HCT116 (cell line): ENCODE measurements at regions not wholly inside any gene's neighbourhood (a gene's known extent, or its start where the extent isn't known, plus 50 kb on each side); places are given as distances from the start of the nearest gene placed in this dataset.

Source experiments
- ATAC-seq: fragments of 200-7000 bp; cut with Tn5 transposase; 2 replicates; pipeline ENCODE4 v1.9.1; 2020; ENCODE audit warnings: mild to moderate bottlenecking, moderate library complexity
- BruUV-seq: library from RNA; stranded (reverse); fragments of 400-500 nt; replicated peaks from 2 replicates; lab custom pipeline; 2021; lab: Mats Ljungman, UMichigan
- CTCF ChIA-PET: fragments of 300-600 bp; sonication (Branson Sonifier 250); formaldehyde crosslinking; loops from one replicate; lab custom pipeline; 2021; ENCODE audit warnings: antibody characterized with exemption; lab: Charles Lee
- POLR2A ChIA-PET: fragments of 300-600, 350-600 bp; sonication (Branson Sonifier 250); formaldehyde crosslinking; loops from one replicate; lab custom pipeline; 2021; ENCODE audit warnings: antibody characterized with exemption; lab: Charles Lee
- RAD21 ChIA-PET, 2 experiments: fragments of 300-600 bp; sonication (Branson Sonifier 250); formaldehyde crosslinking; loops; one replicate each; lab custom pipeline; 2023; ENCODE audit warnings: low total read pairs in 2 of 2; ENCODE audit not compliant: uncharacterized antibody in 2 of 2, unreplicated experiment in 2 of 2, low non-redundant PET in 1 of 2; lab: Charles Lee
- DNase-seq: peaks from one replicate; pipeline ENCODE4 v3.0.0-alpha.2; 2010; ENCODE audit warnings: low read depth, low spot score
- H2AFZ ChIP-seq: fragments of 200-600 bp; shearing (Covaris generic), sonication (generic); 2 replicates; pipeline ENCODE4 v1.6.1; 2017; ENCODE audit warnings: low read depth, mixed run types, mixed read lengths, antibody characterized with exemption, low read length; ENCODE audit not compliant: poor library complexity, severe bottlenecking
- H3K27ac ChIP-seq: 2 replicates; pipeline ENCODE4 v1.5.1; 2012; ENCODE audit warnings: low read depth, low read length
- H3K27me3 ChIP-seq: fragments of 200-600 bp; sonication (generic); 2 replicates; pipeline ENCODE4 v1.6.1; 2016; ENCODE audit warnings: mixed run types, low read length, mixed read lengths; ENCODE audit not compliant: insufficient read depth
- H3K36me3 ChIP-seq, 2 experiments: fragments of 200-500 bp in 1 of 2; fragments of 200-600 bp in 1 of 2; sonication (Bioruptor generic) in 1 of 2; sonication (generic) in 1 of 2; 2 replicates each; pipeline versions ENCODE4 v1.5.1 to v1.6.1; 2014 to 2016; ENCODE audit warnings: low read length in 2 of 2, inconsistent platforms in 1 of 2, mixed read lengths in 1 of 2, mixed run types in 1 of 2; ENCODE audit not compliant: insufficient read depth in 2 of 2, control insufficient read depth in 1 of 2
- H3K4me1 ChIP-seq, 2 experiments: fragments of 200-600 bp in 1 of 2; sonication (generic) in 1 of 2; 2 replicates each; pipeline versions ENCODE4 v1.5.1 to v1.6.1; 2012 to 2017; ENCODE audit warnings: low read length in 2 of 2, inconsistent platforms in 1 of 2, mild to moderate bottlenecking in 1 of 2, mixed read lengths in 1 of 2, mixed run types in 1 of 2, moderate library complexity in 1 of 2; ENCODE audit not compliant: insufficient read depth in 2 of 2, control insufficient read depth in 1 of 2
- H3K4me2 ChIP-seq: fragments of 200-600 bp; sonication (generic); 2 replicates; pipeline ENCODE4 v1.6.1; 2017; ENCODE audit warnings: mixed run types, low read length, mixed read lengths
- H3K4me3 ChIP-seq, 2 experiments: fragments of 200-600 bp in 1 of 2; sonication (generic) in 1 of 2; replicated peaks in 1 of 2; 2 replicates each; pipeline ENCODE4 v1.5.1; 2011 to 2016; ENCODE audit warnings: low read length in 2 of 2, control low read depth in 1 of 2, low read depth in 1 of 2, mild to moderate bottlenecking in 1 of 2, mixed read lengths in 1 of 2, mixed run types in 1 of 2
- H3K79me2 ChIP-seq: fragments of 200-600 bp; sonication (generic); 2 replicates; pipeline ENCODE4 v1.6.1; 2017; ENCODE audit warnings: mild to moderate bottlenecking, mixed run types, low read length, moderate library complexity, mixed read lengths; ENCODE audit not compliant: insufficient read depth
- H3K9ac ChIP-seq: fragments of 200-600 bp; sonication (generic); 2 replicates; pipeline ENCODE4 v1.6.1; 2016; ENCODE audit warnings: low read length, mixed read lengths
- H3K9me2 ChIP-seq: fragments of 200-600 bp; sonication (generic), shearing (Covaris generic); 2 replicates; pipeline ENCODE4 v1.6.1; 2017; ENCODE audit warnings: mixed run types, mild to moderate bottlenecking, moderate library complexity; ENCODE audit not compliant: insufficient read depth
- H3K9me3 ChIP-seq, 2 experiments: fragments of 200-500 bp in 1 of 2; fragments of 200-600 bp in 1 of 2; sonication (Bioruptor generic) in 1 of 2; sonication (generic) in 1 of 2; 2 replicates each; pipeline ENCODE4 v1.6.1; 2014 to 2017; ENCODE audit warnings: low read length in 2 of 2, mixed read lengths in 2 of 2, inconsistent platforms in 1 of 2, low read depth in 1 of 2, mild to moderate bottlenecking in 1 of 2, mixed run types in 1 of 2, moderate library complexity in 1 of 2; ENCODE audit not compliant: control insufficient read depth in 1 of 2, insufficient read depth in 1 of 2
- H4K20me1 ChIP-seq: fragments of 200-600 bp; sonication (generic), shearing (Covaris generic); 2 replicates; pipeline ENCODE4 v1.6.1; 2017; ENCODE audit warnings: mixed run types, mild to moderate bottlenecking, moderate library complexity; ENCODE audit not compliant: insufficient read depth
- ATF3 ChIP-seq: IDR thresholded peaks from 2 replicates; pipeline ENCODE4 v1.6.1; 2012
- CBX3 ChIP-seq: IDR thresholded peaks from 2 replicates; pipeline ENCODE4 v1.6.1; 2012; ENCODE audit warnings: low read depth
- CEBPB ChIP-seq: IDR thresholded peaks from 2 replicates; pipeline ENCODE4 v1.6.1; 2012; ENCODE audit warnings: low read depth
- CTCF ChIP-seq, 3 experiments: fragments of 200-600 bp in 1 of 3; sonication (generic) in 1 of 3; IDR thresholded peaks in 2 of 3; conservative IDR thresholded peaks in 1 of 3; 2 replicates each; pipeline ENCODE4 v1.5.1; 2012 to 2017; ENCODE audit warnings: low read depth in 2 of 3, low read length in 2 of 3, antibody characterized with exemption in 1 of 3, borderline replicate concordance in 1 of 3, control low read depth in 1 of 3, mild to moderate bottlenecking in 1 of 3, mixed read lengths in 1 of 3, mixed run types in 1 of 3, moderate library complexity in 1 of 3; ENCODE audit not compliant: insufficient read depth in 1 of 3
- FOSL1 ChIP-seq: IDR thresholded peaks from 2 replicates; pipeline ENCODE4 v1.6.1; 2012; ENCODE audit warnings: low read depth
- JUND ChIP-seq: IDR thresholded peaks from 2 replicates; pipeline ENCODE4 v1.6.1; 2012
- MAX ChIP-seq: IDR thresholded peaks from 2 replicates; pipeline ENCODE4 v1.6.1; 2012
- POLR2AphosphoS5 ChIP-seq: IDR thresholded peaks from 2 replicates; pipeline ENCODE4 v1.6.1; 2011; ENCODE audit warnings: mild to moderate bottlenecking, low read depth, low read length, moderate library complexity
- RAD21 ChIP-seq: IDR thresholded peaks from 2 replicates; pipeline ENCODE4 v1.6.1; 2012; ENCODE audit warnings: low read depth, mild to moderate bottlenecking
- SP1 ChIP-seq: IDR thresholded peaks from 2 replicates; pipeline ENCODE4 v1.6.1; 2012; ENCODE audit warnings: low read depth
- SRF ChIP-seq: IDR thresholded peaks from 2 replicates; pipeline ENCODE4 v1.6.1; 2012; ENCODE audit warnings: low read depth
- TCF7L2 ChIP-seq: IDR thresholded peaks from 2 replicates; pipeline ENCODE4 v1.7.0; 2011; ENCODE audit warnings: borderline replicate concordance, inconsistent platforms; ENCODE audit not compliant: insufficient read depth, insufficient read length; ENCODE audit errors: extremely low read depth
- ZBTB33 ChIP-seq: IDR thresholded peaks from 2 replicates; pipeline ENCODE4 v1.6.1; 2011; ENCODE audit warnings: mild to moderate bottlenecking, low read length, moderate library complexity; ENCODE audit not compliant: insufficient replicate concordance; ENCODE audit errors: extremely low read depth
- ZFX ChIP-seq: fragments of 450-650 bp; IDR thresholded peaks from 2 replicates; pipeline ENCODE4 v1.6.1; 2017
- intact Hi-C: fragments of 100-400 bp; cut with micrococcal nuclease; formaldehyde crosslinking; loops from 2 replicates; pipeline ENCODE4 v1.10.0; 2022

- TF ChIP-seq FOSL1 (no peak), MAX (no peak)
Measured at GRCh38 chr5:118647587-118647986, 340.8 kb downstream of the DTWD2 start (continued).

- BruUV-seq, result no TSS peak
- no peaks in the 10 kb centered on the region for H3K36me3 ChIP-seq
Measured at GRCh38 chr5:118646917-118647316, 341.4 kb downstream of the DTWD2 start.

GRCh38 chr5:118637947-118638670 lies 350.2 kb downstream of the DTWD2 start:
- H3K4me2 ChIP-seq, result no peak overlapping the region
- no peaks in the 10 kb centered on the region for H3K4me1 ChIP-seq
- H3K27me3 ChIP-seq, result no peaks in the 10 kb centered on the region
- no peaks in the 10 kb centered on the region for H3K79me2 ChIP-seq
- no TSS peak for BruUV-seq
- ChIA-PET POLR2A (no interaction called here), CTCF (no interaction called here), RAD21 (no interaction called here)
- no peaks in the 10 kb centered on the region for H3K9me3 ChIP-seq
- no peak overlapping the region for H3K9ac ChIP-seq
- intact Hi-C loops, result no loop called here
- no peak for DNase-seq
- H3K36me3 ChIP-seq, result no peaks in the 10 kb centered on the region
- H4K20me1 ChIP-seq, result no peaks in the 10 kb centered on the region
- H3K4me3 ChIP-seq, result no peak overlapping the region
- H2AFZ ChIP-seq, result no peak overlapping the region
- no peak overlapping the region for H3K27ac ChIP-seq
- no peaks in the 10 kb centered on the region for H3K9me2 ChIP-seq
- ATAC-seq, result no peak
- no peak for TF ChIP-seq JUND
- TF ChIP-seq ZBTB33, result no peak
- no peak for TF ChIP-seq RAD21
- TF ChIP-seq SRF, result no peak
- TF ChIP-seq MAX, result no peak
- TF ChIP-seq POLR2AphosphoS5, result no peak
- TF ChIP-seq CEBPB, result no peak
- no peak for TF ChIP-seq ATF3
- no peak for TF ChIP-seq CBX3
- no peak for TF ChIP-seq CTCF (IDR thresholded peaks at IDR 0.05 in 2 of 3, conservative IDR thresholded peaks at IDR 0.05 in 1 of 3; ENCODE audit: borderline replicate concordance in 1 of 3, insufficient read depth in 1 of 3, low read depth in 2 of 3, low read length in 2 of 3)

More at GRCh38 chr5:118646917-118647316, 341.4 kb downstream of the DTWD2 start:
- TF ChIP-seq FOSL1 (no peak), SP1 (no peak), POLR2AphosphoS5 (no peak), JUND (no peak), SRF (no peak), ZFX (no peak), TCF7L2 (no peak)
- Histone ChIP-seq H3K4me2 (no peak overlapping the region), H3K27ac (no peak overlapping the region), H2AFZ (no peak overlapping the region), H3K9me3 (no peaks in the 10 kb centered on the region), H3K27me3 (no peaks in the 10 kb centered on the region), H3K4me3 (no peak overlapping the region), H3K9me2 (no peaks in the 10 kb centered on the region), H4K20me1 (no peaks in the 10 kb centered on the region), H3K9ac (no peak overlapping the region), H3K4me1 (no peaks in the 10 kb centered on the region), H3K79me2 (no peaks in the 10 kb centered on the region)
- RAD21 ChIA-PET, result no interaction called here
- DNase-seq (no peak), ATAC-seq (no peak)
- intact Hi-C loops, result no loop called here
- POLR2A ChIA-PET, result no interaction called here
- CTCF ChIA-PET, result no interaction called here
